ENCODE measurements at regions not wholly inside any gene's neighbourhood (a gene's known extent, or its start where the extent isn't known, plus 50 kb on each side); places are given as distances from the start of the nearest gene placed in this dataset.

GRCh38 chr21:18478513-18478912 lies 74.9 kb upstream of the TMPRSS15 start:
- Histone ChIP-seq H3K27me3 (ENCODE audit: control insufficient read depth, insufficient read depth, low read length, poor library complexity, severe bottlenecking) (no peaks in the 10 kb centered on the region), H3K4me1 (ENCODE audit: control insufficient read depth, insufficient read depth, low read length) (no peaks in the 10 kb centered on the region), H3K27ac (ENCODE audit: low read depth, low read length) (no peak overlapping the region), H3K4me3 (ENCODE audit: low read length) (no peak overlapping the region), H3K9ac (ENCODE audit: extremely low read depth, low read length, poor library complexity, severe bottlenecking) (no peak overlapping the region), H3K9me3 (ENCODE audit: control insufficient read depth, low read length) (no peaks in the 10 kb centered on the region), H3K36me3 (ENCODE audit: control insufficient read depth, insufficient read depth, low read length) (no peaks in the 10 kb centered on the region)
- TF ChIP-seq, protein P1, sequence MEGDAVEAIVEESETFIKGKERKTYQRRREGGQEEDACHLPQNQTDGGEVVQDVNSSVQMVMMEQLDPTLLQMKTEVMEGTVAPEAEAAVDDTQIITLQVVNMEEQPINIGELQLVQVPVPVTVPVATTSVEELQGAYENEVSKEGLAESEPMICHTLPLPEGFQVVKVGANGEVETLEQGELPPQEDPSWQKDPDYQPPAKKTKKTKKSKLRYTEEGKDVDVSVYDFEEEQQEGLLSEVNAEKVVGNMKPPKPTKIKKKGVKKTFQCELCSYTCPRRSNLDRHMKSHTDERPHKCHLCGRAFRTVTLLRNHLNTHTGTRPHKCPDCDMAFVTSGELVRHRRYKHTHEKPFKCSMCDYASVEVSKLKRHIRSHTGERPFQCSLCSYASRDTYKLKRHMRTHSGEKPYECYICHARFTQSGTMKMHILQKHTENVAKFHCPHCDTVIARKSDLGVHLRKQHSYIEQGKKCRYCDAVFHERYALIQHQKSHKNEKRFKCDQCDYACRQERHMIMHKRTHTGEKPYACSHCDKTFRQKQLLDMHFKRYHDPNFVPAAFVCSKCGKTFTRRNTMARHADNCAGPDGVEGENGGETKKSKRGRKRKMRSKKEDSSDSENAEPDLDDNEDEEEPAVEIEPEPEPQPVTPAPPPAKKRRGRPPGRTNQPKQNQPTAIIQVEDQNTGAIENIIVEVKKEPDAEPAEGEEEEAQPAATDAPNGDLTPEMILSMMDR (conservative IDR thresholded peaks at IDR 0.05), result no peak
- Mint-ChIP-seq H3K27me3 (ENCODE audit: insufficient read depth) (peaks cover 1% of the 10 kb centered on the region), H3K4me3 (no peak overlapping the region), H3K4me1 (peaks cover 7% of the 10 kb centered on the region), H3K27ac (no peak overlapping the region), H3K36me3 (ENCODE audit: low read depth) (no peaks in the 10 kb centered on the region), H3K9me3 (peaks cover 6% of the 10 kb centered on the region)
- WGBS, 2 experiments (ENCODE audit: insufficient coverage in 1 of 2, insufficient read length in 1 of 2), result no CpG with 5 or more reads among the region's 1 CpG
- no peak for DNase-seq

DNA sequence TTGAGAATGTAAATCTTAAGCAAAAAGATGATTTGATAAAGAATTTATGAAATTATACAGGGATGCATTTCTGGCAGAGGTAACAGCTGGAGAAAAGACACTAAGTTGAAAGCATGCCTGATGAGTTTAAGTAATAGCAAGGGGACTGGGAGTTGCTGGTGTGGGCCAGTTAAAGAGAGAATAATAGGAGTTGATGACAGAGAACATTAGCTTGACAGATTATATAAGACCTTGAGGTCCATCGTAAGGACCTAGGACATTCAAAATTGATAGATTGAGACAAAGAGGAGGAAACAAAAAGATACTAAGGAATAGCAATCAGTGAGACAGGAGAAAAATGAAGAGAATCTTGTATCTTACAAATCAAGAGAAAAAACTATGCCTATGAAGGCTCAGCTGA lies 84.7 kb upstream of the TMPRSS15 start:
- no peaks in the 10 kb centered on the region for H3K27me3 Mint-ChIP-seq (ENCODE audit: insufficient read depth)
- Histone ChIP-seq H3K4me3 (ENCODE audit: low read length) (no peak overlapping the region), H3K36me3 (ENCODE audit: control insufficient read depth, insufficient read depth, low read length) (no peaks in the 10 kb centered on the region), H3K4me1 (ENCODE audit: control insufficient read depth, insufficient read depth, low read length) (no peaks in the 10 kb centered on the region), H3K9me3 (ENCODE audit: control insufficient read depth, low read length) (no peaks in the 10 kb centered on the region), H3K27me3 (ENCODE audit: control insufficient read depth, insufficient read depth, low read length, poor library complexity, severe bottlenecking) (no peaks in the 10 kb centered on the region), H3K27ac (ENCODE audit: low read depth, low read length) (no peak overlapping the region), H3K9ac (ENCODE audit: extremely low read depth, low read length, poor library complexity, severe bottlenecking) (no peak overlapping the region)
- no peak overlapping the region for H3K4me3 Mint-ChIP-seq
- H3K4me1 Mint-ChIP-seq, result no peaks in the 10 kb centered on the region
- WGBS, 2 experiments (ENCODE audit: insufficient coverage in 1 of 2, insufficient read length in 1 of 2), result 88 to 89% methylated on average over 1 of the region's 1 CpG
- no peak for DNase-seq
- H3K36me3 Mint-ChIP-seq (ENCODE audit: low read depth), result no peaks in the 10 kb centered on the region
- H3K9me3 Mint-ChIP-seq, result no peaks in the 10 kb centered on the region
- H3K27ac Mint-ChIP-seq, result no peak overlapping the region
- TF ChIP-seq, protein P1 (conservative IDR thresholded peaks at IDR 0.05), result no peak

DNA sequence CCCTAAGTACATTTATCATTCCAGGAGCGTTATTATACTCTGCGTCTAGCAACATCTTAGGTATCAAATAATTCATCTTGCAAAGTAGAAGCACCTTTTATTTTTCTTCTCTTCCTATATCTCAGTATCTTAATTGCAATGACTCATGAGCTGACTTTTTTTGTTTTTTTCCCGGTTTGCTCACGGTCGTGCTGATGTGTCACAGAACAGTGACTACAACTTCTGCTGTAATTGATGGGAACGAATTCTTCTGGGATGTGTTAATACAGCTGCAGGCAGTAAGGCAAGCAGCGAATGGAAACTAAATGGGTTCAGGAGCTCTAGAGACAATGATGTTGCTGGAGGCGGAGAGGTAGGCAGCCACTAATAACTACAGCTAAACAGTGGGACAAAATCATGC lies 89.8 kb upstream of the TMPRSS15 start:
- H3K36me3 Mint-ChIP-seq (ENCODE audit: low read depth), result no peaks in the 10 kb centered on the region
- no peak overlapping the region for H3K27ac Mint-ChIP-seq
- Histone ChIP-seq H3K9me3 (ENCODE audit: control insufficient read depth, low read length) (no peaks in the 10 kb centered on the region), H3K4me1 (ENCODE audit: control insufficient read depth, insufficient read depth, low read length) (no peaks in the 10 kb centered on the region), H3K36me3 (ENCODE audit: control insufficient read depth, insufficient read depth, low read length) (no peaks in the 10 kb centered on the region), H3K9ac (ENCODE audit: extremely low read depth, low read length, poor library complexity, severe bottlenecking) (no peak overlapping the region), H3K27me3 (ENCODE audit: control insufficient read depth, insufficient read depth, low read length, poor library complexity, severe bottlenecking) (no peaks in the 10 kb centered on the region), H3K27ac (ENCODE audit: low read depth, low read length) (no peak overlapping the region), H3K4me3 (ENCODE audit: low read length) (no peak overlapping the region)
- H3K4me1 Mint-ChIP-seq, result no peaks in the 10 kb centered on the region
- no peaks in the 10 kb centered on the region for H3K27me3 Mint-ChIP-seq (ENCODE audit: insufficient read depth)
- no peaks in the 10 kb centered on the region for H3K9me3 Mint-ChIP-seq
- no peak overlapping the region for H3K4me3 Mint-ChIP-seq
- no peak for DNase-seq
- TF ChIP-seq, protein P1 (conservative IDR thresholded peaks at IDR 0.05), result no peak
- 85 to 93% methylated on average over 2 to 8 of the region's 8 CpGs for WGBS, 2 experiments (ENCODE audit: insufficient coverage in 1 of 2, insufficient read length in 1 of 2)

Data from endodermal cell (in vitro differentiated cells).